NT2/D1 (cell line): ENCODE measurements at regions not wholly inside any gene's neighbourhood (a gene's known extent, or its start where the extent isn't known, plus 50 kb on each side); places are given as distances from the start of the nearest gene placed in this dataset.

Experiments
- DNase-seq: peaks from one replicate; pipeline ENCODE4 v3.0.0-alpha.2; 2011; ENCODE audit warnings: low read depth, low spot score
- H3K27me3 ChIP-seq: 2 replicates; pipeline ENCODE4 v1.6.0; 2011; ENCODE audit warnings: mild to moderate bottlenecking; ENCODE audit not compliant: insufficient read length, insufficient read depth
- H3K36me3 ChIP-seq: 2 replicates; pipeline ENCODE4 v1.6.1; 2011; ENCODE audit warnings: mild to moderate bottlenecking, low read length, mixed read lengths; ENCODE audit not compliant: insufficient read depth, insufficient read length
- H3K4me1 ChIP-seq: 2 replicates; pipeline ENCODE4 v1.5.1; 2011; ENCODE audit not compliant: insufficient read depth, insufficient read length
- H3K4me3 ChIP-seq: 2 replicates; pipeline ENCODE4 v1.5.1; 2011; ENCODE audit warnings: low read depth; ENCODE audit not compliant: insufficient read length
- H3K9ac ChIP-seq: 2 replicates; pipeline ENCODE4 v1.6.0; 2011; ENCODE audit warnings: low read depth; ENCODE audit not compliant: insufficient read length
- H3K9me3 ChIP-seq: 2 replicates; pipeline ENCODE4 v1.5.1; 2011; ENCODE audit warnings: mild to moderate bottlenecking, low read length; ENCODE audit not compliant: insufficient read depth
- SUZ12 ChIP-seq: IDR thresholded peaks from 2 replicates; pipeline ENCODE4 v1.6.1; 2011; ENCODE audit not compliant: insufficient read length, insufficient read depth; ENCODE audit errors: extremely low read depth
- YY1 ChIP-seq: IDR thresholded peaks from 2 replicates; pipeline ENCODE4 v1.6.1; 2011; ENCODE audit not compliant: insufficient read length, insufficient read depth
- ZNF274 ChIP-seq: IDR thresholded peaks from 2 replicates; pipeline ENCODE4 v1.6.1; 2011; ENCODE audit warnings: mild to moderate bottlenecking, low read depth, low read length

DNA sequence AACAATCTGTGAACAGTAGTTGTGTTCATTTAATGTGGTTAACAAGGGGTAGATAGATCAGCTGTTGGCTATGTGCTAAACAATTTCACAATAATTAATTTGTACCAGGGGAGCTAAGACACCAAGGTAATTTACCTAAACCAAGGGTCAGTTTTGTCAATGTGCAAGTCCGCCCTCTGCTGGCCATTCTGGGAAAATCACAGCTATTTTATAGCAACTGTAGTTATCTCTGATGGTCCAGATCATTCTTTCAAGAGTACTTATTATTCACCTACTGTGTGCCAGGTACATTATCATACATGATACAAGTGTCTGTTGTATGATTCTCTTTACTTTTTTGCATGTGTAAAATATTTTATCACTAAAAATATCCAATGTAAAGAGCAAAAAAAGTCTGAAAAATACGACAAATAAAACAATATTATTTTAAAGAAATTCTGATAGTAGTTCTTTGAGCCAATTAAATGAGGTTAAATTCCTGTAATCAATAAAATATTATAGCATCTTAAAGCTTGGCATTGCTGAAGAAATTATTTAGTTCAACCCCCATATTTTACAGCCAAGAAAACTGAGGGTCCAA, 312.3 kb upstream of the FAM78B start:
- no peak overlapping the region for H3K4me3 ChIP-seq
- no peaks in the 10 kb centered on the region for H3K9me3 ChIP-seq
- TF ChIP-seq YY1 (no peak), ZNF274 (no peak), SUZ12 (no peak)
- no peaks in the 10 kb centered on the region for H3K27me3 ChIP-seq
- no peaks in the 10 kb centered on the region for H3K4me1 ChIP-seq
- H3K9ac ChIP-seq = no peak overlapping the region
- no peaks in the 10 kb centered on the region for H3K36me3 ChIP-seq
- DNase-seq = peak; percentile 71

DNA sequence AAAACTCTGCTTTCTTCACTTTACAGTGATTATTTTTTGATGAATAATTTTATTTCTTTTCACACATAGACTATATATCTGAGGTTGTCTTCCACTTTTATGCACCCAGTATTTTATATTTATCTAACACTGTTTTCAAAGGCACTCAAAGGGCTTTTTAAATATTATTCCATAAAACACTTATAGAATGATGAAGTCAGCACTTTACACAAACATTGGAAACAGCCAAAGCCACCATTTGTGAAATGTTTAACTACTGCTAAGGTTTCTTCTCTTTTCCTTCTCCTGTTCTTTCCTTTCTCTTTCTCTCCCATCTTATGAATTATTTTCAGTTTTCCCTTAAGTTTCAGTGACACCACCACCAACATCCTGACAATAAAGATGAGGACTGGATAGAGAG, 317.7 kb upstream of the FAM78B start:
- Histone ChIP-seq H3K36me3 (no peaks in the 10 kb centered on the region), H3K4me3 (no peak overlapping the region), H3K9ac (no peak overlapping the region), H3K9me3 (no peaks in the 10 kb centered on the region), H3K4me1 (no peaks in the 10 kb centered on the region), H3K27me3 (no peaks in the 10 kb centered on the region)
- no peak for TF ChIP-seq YY1
- TF ChIP-seq ZNF274 = no peak
- TF ChIP-seq SUZ12 = no peak
- DNase-seq = no peak

DNA sequence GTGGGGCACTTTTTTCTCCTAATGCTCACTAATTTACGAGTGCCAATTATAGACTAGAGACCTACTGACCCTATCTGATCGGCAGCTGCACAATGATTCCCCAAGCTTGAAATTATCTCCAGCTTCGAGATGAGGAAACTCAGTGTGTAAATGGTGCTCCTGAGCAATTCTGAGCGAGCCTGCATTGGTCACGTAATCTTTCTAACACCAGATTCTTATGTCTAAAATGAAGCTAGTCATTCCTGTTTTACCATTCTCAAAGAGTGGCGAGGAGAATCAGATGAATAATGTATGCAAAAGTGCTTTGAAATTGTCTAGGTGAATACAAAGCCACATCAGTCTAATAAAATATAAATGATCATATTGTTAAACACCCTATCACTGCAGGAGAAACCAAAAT, 318.1 kb upstream of the FAM78B start:
- no peak overlapping the region for H3K9ac ChIP-seq
- no peaks in the 10 kb centered on the region for H3K4me1 ChIP-seq
- no peaks in the 10 kb centered on the region for H3K36me3 ChIP-seq
- H3K9me3 ChIP-seq = no peaks in the 10 kb centered on the region
- H3K27me3 ChIP-seq = no peaks in the 10 kb centered on the region
- TF ChIP-seq YY1 (no peak), ZNF274 (no peak), SUZ12 (no peak)
- H3K4me3 ChIP-seq = no peak overlapping the region
- no peak for DNase-seq

DNA sequence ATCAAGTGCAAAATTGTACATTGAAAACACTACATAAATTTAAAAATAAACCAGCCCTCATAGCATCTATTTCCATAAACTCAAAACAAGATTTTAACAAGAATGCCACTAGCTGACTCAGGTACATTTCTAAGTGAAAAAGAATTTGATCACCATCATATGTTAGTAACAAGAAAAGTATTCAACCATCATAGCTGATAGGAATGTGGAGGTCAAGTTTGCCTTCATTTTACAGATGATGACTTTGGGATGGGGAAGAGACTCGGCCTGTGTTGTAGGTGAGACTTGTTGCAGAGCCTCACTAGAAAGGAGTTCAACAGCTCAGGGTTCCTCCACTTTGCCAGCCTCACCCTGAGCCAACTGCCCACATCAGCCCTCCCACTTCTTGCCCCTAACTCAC, 318.8 kb upstream of the FAM78B start:
- no peaks in the 10 kb centered on the region for H3K4me1 ChIP-seq
- H3K36me3 ChIP-seq = no peaks in the 10 kb centered on the region
- DNase-seq = no peak
- no peaks in the 10 kb centered on the region; the same call in 1 of the 2 replicates for H3K9me3 ChIP-seq
- no peaks in the 10 kb centered on the region for H3K27me3 ChIP-seq
- no peak for TF ChIP-seq SUZ12
- TF ChIP-seq YY1 = no peak
- no peak for TF ChIP-seq ZNF274
- no peak overlapping the region for H3K9ac ChIP-seq
- no peak overlapping the region for H3K4me3 ChIP-seq

DNA sequence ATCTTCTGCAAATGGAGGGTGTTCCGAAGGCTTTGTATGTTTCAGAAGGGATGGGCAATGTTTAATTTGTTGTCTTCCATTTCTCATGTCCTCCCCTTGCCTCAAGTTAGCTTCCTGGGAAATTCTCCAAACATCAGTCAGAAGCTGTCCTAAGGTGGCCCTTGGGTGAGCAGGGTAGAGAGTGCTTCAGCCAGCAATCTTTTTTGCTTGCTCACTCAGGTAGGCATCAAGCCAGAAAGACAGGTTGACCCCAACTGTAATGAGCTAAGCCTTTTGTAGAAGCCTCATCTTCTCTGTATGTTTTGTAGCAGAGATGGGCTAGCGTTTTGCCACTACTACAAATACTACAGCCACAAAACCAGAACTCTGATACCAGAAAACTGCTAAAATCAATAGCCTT, 321.5 kb upstream of the FAM78B start:
- no peak for DNase-seq
- H3K9me3 ChIP-seq = no peaks in the 10 kb centered on the region; the same call in 1 of the 2 replicates
- H3K4me3 ChIP-seq = no peak overlapping the region
- no peaks in the 10 kb centered on the region for H3K4me1 ChIP-seq
- no peaks in the 10 kb centered on the region for H3K27me3 ChIP-seq
- H3K9ac ChIP-seq = no peak overlapping the region
- no peak for TF ChIP-seq ZNF274
- TF ChIP-seq YY1 = no peak
- TF ChIP-seq SUZ12 = no peak
- no peaks in the 10 kb centered on the region for H3K36me3 ChIP-seq

DNA sequence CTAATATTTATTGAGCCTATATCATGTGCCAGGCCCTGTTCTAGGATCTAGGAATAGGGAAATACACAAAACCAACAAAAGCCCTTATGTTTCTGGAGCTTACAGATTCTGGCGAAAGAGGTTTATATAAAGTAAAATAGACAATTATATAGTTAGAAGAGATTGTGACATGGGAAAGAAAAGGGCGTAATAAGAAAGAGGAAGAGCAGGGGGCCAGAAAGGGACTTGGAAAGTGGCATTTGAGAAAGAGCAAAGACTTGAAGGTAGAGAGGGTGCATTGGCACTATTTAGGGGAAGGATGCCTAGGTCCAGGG, 322.5 kb upstream of the FAM78B start:
- Histone ChIP-seq H3K4me1 (no peaks in the 10 kb centered on the region), H3K9ac (no peak overlapping the region), H3K4me3 (no peak overlapping the region), H3K27me3 (no peaks in the 10 kb centered on the region), H3K36me3 (no peaks in the 10 kb centered on the region), H3K9me3 (no peaks in the 10 kb centered on the region; the same call in 1 of the 2 replicates)
- TF ChIP-seq ZNF274 (no peak), YY1 (no peak), SUZ12 (no peak)
- no peak for DNase-seq

DNA sequence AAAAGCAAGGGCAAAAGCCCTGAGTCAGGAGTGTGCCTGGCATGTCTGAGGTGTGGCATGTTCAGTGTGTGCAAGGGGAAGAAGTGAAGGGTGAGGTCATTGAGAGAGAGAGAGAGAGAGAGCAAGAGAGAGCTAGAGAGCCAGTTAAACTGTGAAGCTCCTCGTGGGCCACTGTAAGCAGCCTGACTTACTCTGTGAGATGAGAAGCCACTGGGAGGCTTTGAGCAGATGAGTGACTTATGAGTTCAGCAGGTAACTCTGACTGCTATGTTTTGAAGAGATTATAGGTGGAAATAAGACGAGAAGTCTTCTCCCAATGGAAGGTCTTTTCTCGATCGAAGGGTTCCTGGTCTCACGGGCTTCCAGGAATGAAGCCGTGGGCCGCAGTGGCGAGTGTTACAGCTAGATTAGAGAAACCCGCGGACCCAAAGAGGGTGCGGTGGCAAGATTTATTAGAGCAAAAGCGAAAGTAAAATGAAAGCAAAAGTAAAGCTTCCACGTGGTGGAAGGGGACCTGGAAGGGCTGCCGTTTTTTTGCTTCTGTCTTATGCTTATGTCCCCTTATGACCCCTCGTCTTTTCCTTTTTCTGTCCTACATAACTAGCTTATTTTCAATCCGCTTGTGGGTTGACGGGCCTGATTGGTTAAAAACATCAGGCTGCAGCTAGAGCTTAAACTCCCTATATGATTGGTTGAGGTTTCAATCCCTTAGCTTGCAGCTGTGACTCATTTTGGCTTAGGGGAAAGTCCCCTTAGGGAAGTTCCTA, 323.1 kb upstream of the FAM78B start:
- no peaks in the 10 kb centered on the region; the same call in 1 of the 2 replicates for H3K9me3 ChIP-seq
- H3K9ac ChIP-seq = no peak overlapping the region
- H3K36me3 ChIP-seq = no peaks in the 10 kb centered on the region
- no peak for DNase-seq
- H3K27me3 ChIP-seq = no peaks in the 10 kb centered on the region
- no peak for TF ChIP-seq ZNF274
- no peak for TF ChIP-seq SUZ12
- TF ChIP-seq YY1 = no peak
- no peaks in the 10 kb centered on the region for H3K4me1 ChIP-seq
- no peak overlapping the region for H3K4me3 ChIP-seq
